ENCODE measurements at regions not wholly inside any gene's neighbourhood (a gene's known extent, or its start where the extent isn't known, plus 50 kb on each side); places are given as distances from the start of the nearest gene placed in this dataset.

DNA sequence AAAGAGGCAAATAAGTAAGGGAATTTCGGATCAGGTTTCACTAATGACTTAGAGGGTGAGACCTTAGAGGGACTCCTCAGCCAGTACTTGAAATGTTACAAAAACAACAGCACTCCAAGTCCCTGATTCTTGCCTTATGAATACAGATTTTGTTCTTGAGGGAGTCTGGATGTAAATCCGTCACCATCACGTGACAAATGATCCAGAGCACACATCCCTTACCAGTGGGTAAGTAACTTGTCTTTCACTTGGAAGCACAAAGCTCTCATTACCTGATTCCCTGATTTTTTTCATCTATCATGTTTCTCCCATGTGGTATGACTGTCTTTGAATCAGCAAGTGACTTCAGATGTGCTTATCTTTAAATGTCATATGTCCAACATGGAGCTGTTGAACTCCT, 595.3 kb upstream of the POU3F2 start:
- H3K9me3 ChIP-seq (replicated peaks), result no peaks in the 10 kb centered on the region; the same call in 1 of the 2 replicates
- H3K4me3 ChIP-seq, result no peak overlapping the region
- no peaks in the 10 kb centered on the region for H3K27me3 ChIP-seq (replicated peaks)
- no peak overlapping the region for H3K27ac ChIP-seq
- no peaks in the 10 kb centered on the region for H3K4me1 ChIP-seq (replicated peaks)
- no peaks in the 10 kb centered on the region for H3K36me3 ChIP-seq
- DNase-seq (ENCODE audit: low read depth in 1 of 2, low spot score in 2 of 2), result no peak

DNA sequence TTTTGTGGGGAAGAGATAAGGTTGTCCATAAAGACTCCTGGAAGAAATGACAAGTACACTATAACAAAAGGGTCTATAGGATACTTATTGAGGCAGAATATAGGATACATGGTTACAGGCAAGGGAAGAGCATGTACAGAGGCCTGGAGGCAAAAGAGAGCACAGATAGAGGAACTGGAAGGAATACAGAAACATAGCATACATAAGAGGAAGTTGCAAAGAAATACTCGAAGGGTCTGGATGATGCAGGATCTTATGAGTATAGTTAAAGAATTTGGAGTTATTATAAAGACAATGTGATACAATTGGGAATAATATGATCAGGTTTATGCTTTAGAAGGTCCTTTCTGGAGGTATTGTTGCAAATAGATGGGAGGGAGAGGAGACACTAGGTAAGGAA, 592.7 kb upstream of the POU3F2 start:
- Histone ChIP-seq H3K4me3 (no peak overlapping the region), H3K27me3 (replicated peaks) (no peaks in the 10 kb centered on the region), H3K27ac (no peak overlapping the region), H3K4me1 (replicated peaks) (no peaks in the 10 kb centered on the region), H3K36me3 (no peaks in the 10 kb centered on the region), H3K9me3 (replicated peaks) (no peaks in the 10 kb centered on the region; the same call in 1 of the 2 replicates)
- no peak for DNase-seq (ENCODE audit: low read depth in 1 of 2, low spot score in 2 of 2)

DNA sequence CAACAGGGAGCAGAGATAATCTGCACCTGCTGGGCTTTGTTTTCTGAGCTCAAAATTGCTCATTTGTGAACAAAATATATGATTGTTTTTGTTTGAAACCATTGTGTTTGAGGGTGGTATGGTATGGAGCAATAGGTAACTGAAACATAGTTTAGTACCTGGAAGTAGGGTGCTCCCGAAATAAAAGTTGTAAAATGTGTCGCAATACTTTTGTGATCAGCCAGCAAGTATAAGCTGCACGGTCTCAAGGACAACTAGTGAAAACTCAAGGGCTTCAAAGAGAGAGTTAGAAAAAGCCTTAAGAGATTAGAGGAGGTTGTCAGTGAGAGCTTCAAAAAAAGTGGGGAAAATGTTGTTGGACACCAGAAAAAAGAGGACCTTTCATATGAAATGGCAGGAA, 579.8 kb upstream of the POU3F2 start:
- Histone ChIP-seq H3K27me3 (replicated peaks) (no peaks in the 10 kb centered on the region), H3K36me3 (no peaks in the 10 kb centered on the region), H3K4me3 (no peak overlapping the region), H3K27ac (no peak overlapping the region), H3K9me3 (replicated peaks) (no peaks in the 10 kb centered on the region), H3K4me1 (replicated peaks) (no peaks in the 10 kb centered on the region)
- no peak for DNase-seq (ENCODE audit: low read depth in 1 of 2, low spot score in 2 of 2)

DNA sequence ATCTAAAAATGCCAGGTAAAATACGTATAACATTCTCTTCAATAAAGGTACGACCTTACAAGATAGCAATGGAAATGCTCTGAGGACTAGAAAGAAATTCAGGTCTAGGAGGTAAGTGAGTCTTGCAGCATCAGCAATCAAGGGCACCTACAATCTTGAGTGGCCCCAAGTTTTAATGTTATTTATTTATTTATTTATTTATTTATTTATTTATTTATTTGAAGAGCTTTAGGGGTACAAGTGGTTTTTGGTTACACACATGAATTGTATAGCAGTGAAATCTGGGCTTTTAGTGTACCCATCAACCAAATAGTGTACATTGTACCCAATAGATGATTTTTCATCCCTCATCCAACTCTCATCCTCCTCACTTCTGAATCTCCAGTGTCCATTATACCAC, 574.0 kb upstream of the POU3F2 start:
- no peaks in the 10 kb centered on the region for H3K27me3 ChIP-seq (replicated peaks)
- DNase-seq (ENCODE audit: low read depth in 1 of 2, low spot score in 2 of 2), result no peak
- no peaks in the 10 kb centered on the region for H3K9me3 ChIP-seq (replicated peaks)
- H3K27ac ChIP-seq, result no peak overlapping the region
- no peak overlapping the region for H3K4me3 ChIP-seq
- no peaks in the 10 kb centered on the region for H3K36me3 ChIP-seq
- no peaks in the 10 kb centered on the region for H3K4me1 ChIP-seq (replicated peaks)

DNA sequence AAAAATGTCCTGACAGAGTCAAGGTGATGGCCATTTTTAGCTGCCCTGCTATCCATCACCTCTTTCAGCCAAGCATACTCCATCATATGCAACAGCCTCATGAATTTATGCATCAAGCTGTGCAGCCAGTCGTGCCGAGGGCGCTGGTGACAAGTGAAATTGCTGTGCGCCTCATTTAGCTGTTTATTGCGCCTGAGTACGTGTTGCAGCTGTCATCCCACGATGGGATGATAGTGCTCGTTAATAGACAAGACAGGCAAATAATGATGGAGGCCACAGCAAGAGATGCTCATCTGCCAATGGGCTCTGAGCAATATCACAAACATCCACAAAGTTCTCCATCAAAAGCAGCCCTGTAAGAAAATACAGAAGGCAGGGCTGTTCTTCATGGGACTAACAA, 562.3 kb upstream of the POU3F2 start:
- Histone ChIP-seq H3K4me3 (no peak overlapping the region), H3K27me3 (replicated peaks) (peaks cover 4% of the 10 kb centered on the region; the same call in 1 of the 2 replicates), H3K9me3 (replicated peaks) (no peaks in the 10 kb centered on the region), H3K36me3 (no peaks in the 10 kb centered on the region), H3K4me1 (replicated peaks) (no peaks in the 10 kb centered on the region), H3K27ac (no peak overlapping the region)
- DNase-seq (ENCODE audit: low read depth in 1 of 2, low spot score in 2 of 2), result no peak

DNA sequence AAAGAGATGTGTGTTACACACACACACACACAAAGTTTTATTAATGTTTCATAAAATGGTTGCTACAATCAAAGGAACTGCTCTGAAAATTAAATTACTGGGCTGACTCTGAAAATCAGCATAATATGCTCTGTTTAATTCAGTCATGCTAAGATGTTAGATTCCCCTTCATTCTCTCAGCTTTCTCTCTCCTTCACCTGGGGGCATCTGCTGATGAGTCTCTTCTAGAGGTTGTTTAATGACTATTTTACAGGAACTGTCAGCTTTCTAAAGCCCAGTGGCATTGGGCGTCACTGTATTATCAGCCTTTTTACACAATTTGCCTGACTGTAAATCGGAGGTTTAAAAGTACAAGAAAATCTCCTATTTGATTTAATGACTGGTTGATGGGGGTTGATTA, 559.7 kb upstream of the POU3F2 start:
- Histone ChIP-seq H3K27me3 (replicated peaks) (peaks cover 4% of the 10 kb centered on the region; the same call in 1 of the 2 replicates), H3K27ac (no peak overlapping the region), H3K4me3 (no peak overlapping the region), H3K9me3 (replicated peaks) (no peaks in the 10 kb centered on the region), H3K4me1 (replicated peaks) (no peaks in the 10 kb centered on the region), H3K36me3 (no peaks in the 10 kb centered on the region)
- no peak for DNase-seq (ENCODE audit: low read depth in 1 of 2, low spot score in 2 of 2)

DNA sequence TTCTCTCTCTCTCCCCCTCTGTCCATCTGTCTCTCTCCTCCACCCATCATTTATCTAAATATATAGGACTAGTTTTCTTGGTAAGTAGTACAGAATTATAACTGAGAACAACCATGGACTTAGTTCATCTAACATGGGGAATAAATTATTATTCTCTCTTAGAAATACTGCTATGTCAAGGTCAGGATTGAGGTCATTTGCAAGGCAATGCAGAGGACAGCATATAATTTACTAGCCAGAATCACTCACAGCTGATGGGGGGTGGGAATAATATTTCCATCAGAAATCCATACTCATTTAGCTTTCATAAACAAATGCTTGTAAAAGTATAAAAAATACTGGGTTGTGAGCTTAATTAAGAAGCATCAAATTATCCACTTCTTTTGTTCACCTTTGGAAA, 553.9 kb upstream of the POU3F2 start:
- no peak overlapping the region for H3K27ac ChIP-seq
- H3K36me3 ChIP-seq, result no peaks in the 10 kb centered on the region
- H3K9me3 ChIP-seq (replicated peaks), result no peaks in the 10 kb centered on the region
- DNase-seq (ENCODE audit: low read depth in 1 of 2, low spot score in 2 of 2), result no peak
- no peak overlapping the region for H3K4me3 ChIP-seq
- no peaks in the 10 kb centered on the region for H3K27me3 ChIP-seq (replicated peaks)
- no peaks in the 10 kb centered on the region for H3K4me1 ChIP-seq (replicated peaks)

DNA sequence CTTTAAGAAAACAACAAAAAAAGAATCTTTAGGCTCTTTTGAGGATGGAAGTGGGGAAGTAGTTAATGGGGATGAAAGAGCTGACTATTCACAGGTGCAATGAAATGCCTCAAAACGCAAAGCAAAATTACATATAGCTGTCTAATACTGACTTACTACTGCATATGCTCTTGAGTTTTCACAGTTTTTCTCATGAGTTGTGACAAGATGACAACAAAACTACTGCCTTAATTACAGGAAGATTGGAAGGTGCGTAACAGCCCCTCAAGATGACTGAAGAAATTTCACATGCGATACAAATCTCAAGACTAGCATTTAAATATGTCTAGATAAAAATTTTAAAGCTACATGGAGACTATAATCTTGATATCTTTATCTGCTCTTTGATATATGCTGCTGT, 547.8 kb upstream of the POU3F2 start:
- no peaks in the 10 kb centered on the region for H3K36me3 ChIP-seq
- no peaks in the 10 kb centered on the region for H3K4me1 ChIP-seq (replicated peaks)
- H3K4me3 ChIP-seq, result no peak overlapping the region
- no peak for DNase-seq (ENCODE audit: low read depth in 1 of 2, low spot score in 2 of 2)
- no peaks in the 10 kb centered on the region for H3K9me3 ChIP-seq (replicated peaks)
- H3K27ac ChIP-seq, result no peak overlapping the region
- H3K27me3 ChIP-seq (replicated peaks), result no peaks in the 10 kb centered on the region

DNA sequence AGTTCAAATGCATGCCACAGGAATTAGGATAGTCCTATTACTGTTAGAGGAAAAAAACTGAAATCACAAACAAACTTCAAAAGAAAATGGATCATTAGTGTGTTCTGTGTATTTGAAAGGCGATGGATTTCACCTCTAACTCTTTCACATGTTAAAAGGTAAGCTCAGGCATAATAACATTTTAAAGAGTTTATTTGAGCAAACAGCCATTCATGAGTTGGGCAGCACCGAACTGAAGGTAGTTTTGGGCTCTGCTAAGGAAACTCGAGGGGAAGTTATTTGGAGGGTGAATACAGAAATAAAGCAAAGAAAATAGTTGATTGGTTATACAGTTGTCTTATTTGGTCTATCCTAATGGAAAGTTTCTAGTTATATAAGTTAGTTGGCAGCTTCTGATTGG, 546.5 kb upstream of the POU3F2 start:
- H3K36me3 ChIP-seq, result no peaks in the 10 kb centered on the region
- H3K4me1 ChIP-seq (replicated peaks), result no peaks in the 10 kb centered on the region
- DNase-seq (ENCODE audit: low read depth in 1 of 2, low spot score in 2 of 2), result no peak
- H3K27me3 ChIP-seq (replicated peaks), result no peaks in the 10 kb centered on the region
- no peak overlapping the region for H3K4me3 ChIP-seq
- no peak overlapping the region for H3K27ac ChIP-seq
- H3K9me3 ChIP-seq (replicated peaks), result no peaks in the 10 kb centered on the region

DNA sequence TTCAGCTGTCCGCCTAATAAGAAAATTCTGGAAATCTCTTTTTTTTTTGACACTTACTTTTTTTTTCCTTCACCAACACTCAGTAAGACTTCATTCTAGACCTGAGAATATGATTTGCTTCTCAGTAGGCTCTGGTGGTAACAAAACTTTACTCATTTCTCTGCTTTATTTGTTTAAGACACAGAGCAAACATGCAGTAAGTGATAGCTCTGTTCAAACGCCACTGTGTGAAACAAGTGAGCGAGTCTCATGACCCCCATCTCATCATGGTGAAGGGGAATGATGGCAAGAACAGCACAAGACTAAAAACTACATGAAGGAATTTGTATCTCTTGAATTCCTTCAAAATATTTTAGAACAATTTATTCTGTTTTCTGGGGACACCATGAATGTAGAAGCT, 541.6 kb upstream of the POU3F2 start:
- Histone ChIP-seq H3K9me3 (replicated peaks) (no peaks in the 10 kb centered on the region), H3K27ac (no peak overlapping the region), H3K4me3 (no peak overlapping the region), H3K27me3 (replicated peaks) (no peaks in the 10 kb centered on the region; the same call in 1 of the 2 replicates), H3K4me1 (replicated peaks) (no peaks in the 10 kb centered on the region), H3K36me3 (no peaks in the 10 kb centered on the region)
- DNase-seq (ENCODE audit: low read depth in 1 of 2, low spot score in 2 of 2), result no peak

DNA sequence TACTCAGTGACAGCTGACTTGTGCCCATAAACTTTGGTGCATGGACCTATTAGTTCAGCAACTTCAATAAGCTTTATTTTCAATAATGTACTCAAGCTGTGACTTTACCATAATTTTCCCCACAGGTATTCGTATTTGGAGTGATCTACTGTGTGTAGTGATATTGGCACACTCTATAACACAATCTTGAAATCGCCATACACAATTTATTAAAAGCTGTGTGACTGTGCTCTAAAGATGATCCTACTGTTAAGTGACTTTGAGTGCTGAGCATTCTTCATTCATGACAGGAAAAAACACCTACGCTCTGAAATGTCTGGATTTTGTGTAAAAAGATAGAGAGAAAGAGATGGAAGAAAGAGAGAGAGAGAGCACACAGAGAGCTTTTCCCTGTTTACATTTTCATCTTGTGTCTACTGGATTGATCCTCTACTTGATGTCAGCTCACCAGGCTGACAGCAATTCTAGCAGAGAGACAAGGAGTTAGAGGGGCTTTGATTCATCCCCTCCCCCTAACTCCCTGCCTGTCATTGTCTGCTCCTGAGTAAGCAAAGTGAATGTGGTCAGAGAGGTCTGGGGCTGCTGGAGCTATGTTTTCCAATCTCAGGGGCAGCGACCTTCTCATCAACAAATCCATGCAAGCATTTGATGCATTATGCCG, 538.7 kb upstream of the POU3F2 start:
- H3K4me1 ChIP-seq (replicated peaks), result no peaks in the 10 kb centered on the region
- H3K36me3 ChIP-seq, result no peaks in the 10 kb centered on the region
- DNase-seq (ENCODE audit: low read depth in 1 of 2, low spot score in 2 of 2), result no peak
- H3K4me3 ChIP-seq, result no peak overlapping the region
- H3K27me3 ChIP-seq (replicated peaks), result no peaks in the 10 kb centered on the region; the same call in none of the 2 replicates
- H3K27ac ChIP-seq, result no peak overlapping the region
- H3K9me3 ChIP-seq (replicated peaks), result no peaks in the 10 kb centered on the region

DNA sequence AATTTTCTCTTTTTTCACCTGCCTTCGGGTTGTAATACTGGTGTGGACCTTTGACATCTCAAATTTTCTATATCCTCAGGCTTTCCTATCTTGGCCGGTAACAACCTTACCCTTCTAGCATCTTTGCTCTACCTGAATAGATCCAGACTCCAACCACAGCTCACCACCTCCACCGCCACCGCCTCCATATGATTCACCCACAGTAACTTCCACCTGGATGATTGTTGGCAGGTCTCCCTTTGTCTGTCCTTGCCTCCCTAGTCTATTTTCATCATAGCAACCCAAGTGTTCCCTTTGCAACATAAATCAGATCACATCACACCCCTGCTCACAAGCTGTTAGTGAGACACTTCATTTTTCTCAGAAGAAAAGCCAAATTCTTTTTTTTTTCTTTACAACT, 525.8 kb upstream of the POU3F2 start:
- H3K27me3 ChIP-seq (replicated peaks), result no peaks in the 10 kb centered on the region
- DNase-seq (ENCODE audit: low read depth in 1 of 2, low spot score in 2 of 2), result no peak

DNA sequence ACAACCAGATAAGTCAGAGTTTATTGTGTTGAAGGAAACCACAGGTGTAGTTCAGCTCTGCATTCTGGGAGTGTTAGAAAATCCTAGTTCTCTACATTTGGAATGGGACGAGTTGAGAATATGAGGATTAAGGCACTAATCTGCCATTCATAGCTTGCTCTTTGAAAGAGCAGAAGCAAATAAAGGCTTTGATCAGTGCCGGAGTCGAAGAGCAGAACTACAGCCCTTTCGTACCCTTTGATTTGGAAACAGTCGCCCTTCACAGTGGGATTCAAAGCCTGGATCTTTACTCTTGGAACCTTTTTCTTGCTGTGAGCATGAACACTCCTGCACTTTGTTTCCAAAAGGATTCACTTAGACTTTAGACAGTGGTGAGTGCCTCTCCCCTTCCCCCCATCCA, 523.9 kb upstream of the POU3F2 start:
- H3K4me1 ChIP-seq (replicated peaks), result no peaks in the 10 kb centered on the region
- no peak for DNase-seq (ENCODE audit: low read depth in 1 of 2, low spot score in 2 of 2)
- H3K4me3 ChIP-seq, result no peak overlapping the region
- no peak overlapping the region for H3K27ac ChIP-seq
- no peaks in the 10 kb centered on the region for H3K27me3 ChIP-seq (replicated peaks)
- no peaks in the 10 kb centered on the region for H3K36me3 ChIP-seq
- no peaks in the 10 kb centered on the region for H3K9me3 ChIP-seq (replicated peaks)

More for the DNA sequence above, 525.8 kb upstream of the POU3F2 start:
- no peak overlapping the region for H3K27ac ChIP-seq
- H3K4me1 ChIP-seq (replicated peaks), result no peaks in the 10 kb centered on the region
- no peaks in the 10 kb centered on the region for H3K36me3 ChIP-seq
- no peak overlapping the region for H3K4me3 ChIP-seq
- no peaks in the 10 kb centered on the region for H3K9me3 ChIP-seq (replicated peaks)

DNA sequence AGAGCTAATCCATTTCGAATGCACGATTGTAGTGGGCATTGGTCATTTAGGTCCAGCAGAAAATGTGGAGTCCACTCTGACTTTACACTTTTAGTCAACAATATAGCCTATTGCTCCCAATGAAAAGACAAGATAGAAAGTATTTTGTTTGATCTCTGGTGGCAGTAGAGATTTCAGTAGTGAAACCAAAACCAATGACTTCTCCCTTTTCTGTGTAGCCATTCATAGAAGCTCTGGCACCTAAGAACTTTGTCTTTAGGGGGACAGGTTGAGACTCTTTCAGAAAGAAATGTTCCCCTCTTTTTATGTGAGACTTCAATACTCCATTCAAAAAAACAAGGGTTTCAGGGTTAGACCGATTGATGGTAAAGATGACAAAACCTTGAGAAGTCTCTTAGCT, 510.8 kb upstream of the POU3F2 start:
- no peak for DNase-seq (ENCODE audit: low read depth in 1 of 2, low spot score in 2 of 2)
- H3K27ac ChIP-seq, result no peak overlapping the region
- H3K4me1 ChIP-seq (replicated peaks), result no peaks in the 10 kb centered on the region
- no peaks in the 10 kb centered on the region for H3K36me3 ChIP-seq
- H3K4me3 ChIP-seq, result no peak overlapping the region
- H3K27me3 ChIP-seq (replicated peaks), result no peaks in the 10 kb centered on the region
- H3K9me3 ChIP-seq (replicated peaks), result no peaks in the 10 kb centered on the region

DNA sequence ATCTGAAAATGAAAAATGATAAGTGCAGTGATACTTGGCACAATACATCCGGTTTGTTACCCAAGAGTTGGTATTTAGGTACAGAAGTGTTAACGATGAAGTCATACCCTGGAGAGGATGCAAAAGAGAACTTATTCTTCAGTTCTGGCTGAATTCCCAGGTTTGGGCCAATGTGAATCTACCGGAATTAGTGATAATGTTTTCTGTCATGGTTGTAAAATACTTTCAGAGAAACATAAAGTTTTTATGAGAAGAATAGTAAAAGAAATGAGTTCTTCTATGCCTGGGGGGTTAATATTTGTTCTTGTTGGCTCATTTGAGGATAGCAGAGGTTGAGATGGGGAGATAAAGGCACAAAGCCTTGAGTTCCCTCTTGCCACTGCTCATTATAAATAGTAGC, 509.9 kb upstream of the POU3F2 start:
- Histone ChIP-seq H3K4me3 (no peak overlapping the region), H3K27ac (no peak overlapping the region), H3K36me3 (no peaks in the 10 kb centered on the region), H3K4me1 (replicated peaks) (no peaks in the 10 kb centered on the region), H3K9me3 (replicated peaks) (no peaks in the 10 kb centered on the region), H3K27me3 (replicated peaks) (no peaks in the 10 kb centered on the region)
- no peak for DNase-seq (ENCODE audit: low read depth in 1 of 2, low spot score in 2 of 2)
